ENCODE measurements at regions not wholly inside any gene's neighbourhood (a gene's known extent, or its start where the extent isn't known, plus 50 kb on each side); places are given as distances from the start of the nearest gene placed in this dataset.

GRCh38 chr7:131861620-131862346, 305.4 kb upstream of the PODXL start:
- no peak overlapping the region for H3K27ac ChIP-seq (ENCODE audit: low read length)
- H3K27me3 ChIP-seq (ENCODE audit: low read length): no peaks in the 10 kb centered on the region

GRCh38 chr7:131859147-131859821, 302.9 kb upstream of the PODXL start:
- ATAC-seq (peak; percentile 95), DNase-seq (peak; percentile 77)
- intact Hi-C loops (cut with micrococcal nuclease): loop anchor here (1.0 to 10.0 kb wide), 4 partner anchors 104 to 396 kb away; no protein-coding TSS in a partner anchor
- Histone ChIP-seq H3K4me2 (ENCODE audit: low read length) (peak overlapping the region; percentile 62), H3K27me3 (ENCODE audit: low read length) (no peaks in the 10 kb centered on the region), H2AFZ (ENCODE audit: low read length) (peak overlapping the region; percentile 47; the same call in 1 of the 2 replicates), H3K9ac (ENCODE audit: low read length) (no peak overlapping the region), H4K20me1 (ENCODE audit: low read length) (no peaks in the 10 kb centered on the region), H3K79me2 (ENCODE audit: low read length) (no peaks in the 10 kb centered on the region), H3K27ac (ENCODE audit: low read length) (no peak overlapping the region), H3K9me2 (replicated peaks; ENCODE audit: low read length) (no peaks in the 10 kb centered on the region), H3F3A (ENCODE audit: low read length, unreplicated experiment) (no peaks in the 10 kb centered on the region), H3K4me3 (ENCODE audit: low read length) (peak overlapping the region; percentile 22; the same call in 1 of the 2 replicates), H3K36me3 (ENCODE audit: low read depth, low read length) (no peaks in the 10 kb centered on the region), H3K4me1 (ENCODE audit: insufficient read depth, low read length) (peaks cover 10% of the 10 kb centered on the region), H3K9me3 (ENCODE audit: low read length) (no peaks in the 10 kb centered on the region)
- CTCF ChIA-PET: interaction anchor here (0.6 to 1.4 kb wide), 6 partner anchors 62 to 721 kb away, joined by 3 to 8 read pairs (median 4); no protein-coding TSS in a partner anchor
- TF ChIP-seq EZH2 (IDR thresholded peaks at IDR 0.05; ENCODE audit: low read length, unreplicated experiment) (no peak), CTCF (conservative IDR thresholded peaks at IDR 0.05; ENCODE audit: low read depth, low read length) (peak; percentile 87)
- BruUV-seq (replicated peaks): no TSS peak
- POLR2A ChIA-PET (ENCODE audit: unreplicated experiment): no interaction called here

More at GRCh38 chr7:131861620-131862346, 305.4 kb upstream of the PODXL start:
- TF ChIP-seq EZH2 (IDR thresholded peaks at IDR 0.05; ENCODE audit: low read length, unreplicated experiment) (no peak), CTCF (conservative IDR thresholded peaks at IDR 0.05; ENCODE audit: low read depth, low read length) (peak; percentile 43)
- no peak overlapping the region for H3K9ac ChIP-seq (ENCODE audit: low read length)
- H3K9me3 ChIP-seq (ENCODE audit: low read length): no peaks in the 10 kb centered on the region
- peak; percentile 35 for DNase-seq
- 0 out of 2 replicates have a peak, but pooled peaks have one; percentile 23 for ATAC-seq
- H4K20me1 ChIP-seq (ENCODE audit: low read length): no peaks in the 10 kb centered on the region
- POLR2A ChIA-PET (ENCODE audit: unreplicated experiment): no interaction called here
- peaks cover 10% of the 10 kb centered on the region for H3K4me1 ChIP-seq (ENCODE audit: insufficient read depth, low read length)
- no TSS peak for BruUV-seq (replicated peaks)
- no peaks in the 10 kb centered on the region for H3K36me3 ChIP-seq (ENCODE audit: low read depth, low read length)
- H3K9me2 ChIP-seq (replicated peaks; ENCODE audit: low read length): no peaks in the 10 kb centered on the region
- H3F3A ChIP-seq (ENCODE audit: low read length, unreplicated experiment): no peaks in the 10 kb centered on the region
- H3K4me2 ChIP-seq (ENCODE audit: low read length): no peak overlapping the region
- H2AFZ ChIP-seq (ENCODE audit: low read length): no peak overlapping the region
- H3K4me3 ChIP-seq (ENCODE audit: low read length): no peak overlapping the region
- H3K79me2 ChIP-seq (ENCODE audit: low read length): no peaks in the 10 kb centered on the region
- intact Hi-C loops (cut with micrococcal nuclease): no loop called here
- CTCF ChIA-PET: interaction anchor here (0.6 kb wide), 2 partner anchors 401 to 488 kb away, joined by 3 to 4 read pairs; no protein-coding TSS in a partner anchor

- Histone ChIP-seq H3K4me1 (ENCODE audit: insufficient read depth, low read length) (peaks cover 10% of the 10 kb centered on the region), H3F3A (ENCODE audit: low read length, unreplicated experiment) (no peaks in the 10 kb centered on the region), H3K79me2 (ENCODE audit: low read length) (no peaks in the 10 kb centered on the region), H3K9ac (ENCODE audit: low read length) (no peak overlapping the region), H3K4me2 (ENCODE audit: low read length) (no peak overlapping the region), H3K27me3 (ENCODE audit: low read length) (no peaks in the 10 kb centered on the region), H3K36me3 (ENCODE audit: low read depth, low read length) (no peaks in the 10 kb centered on the region), H4K20me1 (ENCODE audit: low read length) (no peaks in the 10 kb centered on the region), H3K4me3 (ENCODE audit: low read length) (no peak overlapping the region), H3K9me2 (replicated peaks; ENCODE audit: low read length) (no peaks in the 10 kb centered on the region), H2AFZ (ENCODE audit: low read length) (no peak overlapping the region), H3K27ac (ENCODE audit: low read length) (no peak overlapping the region), H3K9me3 (ENCODE audit: low read length) (no peaks in the 10 kb centered on the region)
- ChIA-PET POLR2A (ENCODE audit: unreplicated experiment) (no interaction called here), CTCF (interaction anchor here (0.6 to 1.4 kb wide), 5 partner anchors 63 to 722 kb away, joined by 3 to 8 read pairs (median 4); no protein-coding TSS in a partner anchor)
- ATAC-seq (no peak), DNase-seq (no peak)
- BruUV-seq (replicated peaks): no TSS peak
- intact Hi-C loops (cut with micrococcal nuclease): loop anchor here (1.0 to 10.0 kb wide), 4 partner anchors 104 to 396 kb away; no protein-coding TSS in a partner anchor
- TF ChIP-seq EZH2phosphoT487 (IDR thresholded peaks at IDR 0.05; ENCODE audit: borderline replicate concordance, low read length) (no peak), CTCF (conservative IDR thresholded peaks at IDR 0.05; ENCODE audit: low read depth, low read length) (no peak), EZH2 (IDR thresholded peaks at IDR 0.05; ENCODE audit: low read length, unreplicated experiment) (no peak)
Measured at GRCh38 chr7:131858611-131859010, 302.2 kb upstream of the PODXL start.
